NCI-H524 treated with DMSO at 0.1 percent for 48 hours (cell line): ENCODE measurements at regions not wholly inside any gene's neighbourhood (a gene's known extent, or its start where the extent isn't known, plus 50 kb on each side); places are given as distances from the start of the nearest gene placed in this dataset.
"Not testable (repeated sequence)": the region's sequence is repeated elsewhere in the genome, so short reads cannot be mapped to it uniquely, and the experiment has no call there.

Source experiments
- DNase-seq: peaks from one replicate; lab custom pipeline; 2025; lab: John Stamatoyannopoulos, UW

- DNase-seq = no peak
Measured at GRCh38 chr2:239600650-239601049, 199.8 kb upstream of the HDAC4 start.

- DNase-seq = no peak
Measured at GRCh38 chr2:239600001-239600593, 199.3 kb upstream of the HDAC4 start.

- DNase-seq = no peak
Measured at GRCh38 chr2:239599299-239599698, 198.5 kb upstream of the HDAC4 start.

- DNase-seq = no peak
Measured at GRCh38 chr2:239598732-239599090, 197.9 kb upstream of the HDAC4 start.

- no peak for DNase-seq
Measured at GRCh38 chr2:239598011-239598731, 197.4 kb upstream of the HDAC4 start.

- no peak for DNase-seq
Measured at GRCh38 chr2:239597216-239597615, 196.4 kb upstream of the HDAC4 start.

GRCh38 chr2:239596792-239597191, 196.0 kb upstream of the HDAC4 start:
- no peak for DNase-seq

GRCh38 chr2:239596253-239596652, 195.4 kb upstream of the HDAC4 start:
- DNase-seq = no peak

GRCh38 chr2:239595726-239596125, 194.9 kb upstream of the HDAC4 start:
- no peak for DNase-seq

GRCh38 chr2:239594772-239595608, 194.2 kb upstream of the HDAC4 start:
- DNase-seq = no peak

- DNase-seq = no peak
Measured at GRCh38 chr2:239594019-239594771, 193.4 kb upstream of the HDAC4 start.

GRCh38 chr2:239593455-239593854, 192.6 kb upstream of the HDAC4 start:
- DNase-seq = no peak

GRCh38 chr2:239592629-239593290, 191.9 kb upstream of the HDAC4 start:
- not testable (repeated sequence) for DNase-seq

GRCh38 chr2:239590995-239591915, 190.4 kb upstream of the HDAC4 start:
- no peak for DNase-seq

GRCh38 chr2:239590276-239590675, 189.5 kb upstream of the HDAC4 start:
- DNase-seq = no peak

- DNase-seq = no peak
Measured at GRCh38 chr2:239589833-239590232, 189.0 kb upstream of the HDAC4 start.

GRCh38 chr2:239589270-239589825, 188.5 kb upstream of the HDAC4 start:
- no peak for DNase-seq

GRCh38 chr2:239588451-239589269, 187.8 kb upstream of the HDAC4 start:
- DNase-seq = no peak

- DNase-seq = no peak
Measured at GRCh38 chr2:239587841-239588240, 187.0 kb upstream of the HDAC4 start.
